ENCODE measurements at regions not wholly inside any gene's neighbourhood (a gene's known extent, or its start where the extent isn't known, plus 50 kb on each side); places are given as distances from the start of the nearest gene placed in this dataset.

DNA sequence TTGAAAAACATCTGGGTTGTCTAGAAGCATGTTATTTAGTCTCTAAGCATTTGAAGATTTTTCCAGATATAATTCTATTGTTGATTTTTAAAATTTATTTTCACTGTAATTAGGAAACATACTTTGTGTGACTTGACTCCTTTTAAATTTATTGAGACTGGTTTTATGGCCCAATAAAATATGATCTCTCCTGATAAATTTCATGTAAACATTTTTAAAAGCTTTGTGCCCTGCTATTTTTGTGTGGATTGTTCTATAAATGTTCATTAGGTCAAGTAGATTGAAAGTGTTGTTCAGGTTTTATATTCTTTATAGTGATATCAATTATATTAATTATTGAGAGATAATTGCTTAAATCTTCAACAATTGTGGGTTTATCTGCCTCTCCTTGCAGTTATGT is 105.4 kb downstream of the RFX6 start:
- no peaks in the 10 kb centered on the region for H3K4me1 ChIP-seq
- H3K27me3 ChIP-seq (replicated peaks in 1 of 7) = no peaks in the 10 kb centered on the region
- H3K4me3 ChIP-seq = no peak overlapping the region
- intact Hi-C loops (cut with DNase I; ENCODE audit: low total_unique reads) = no loop called here
- peaks cover 0 to 17% (median 11%) of the 10 kb centered on the region in 8 donors for H3K9me3 ChIP-seq
- H3K27ac ChIP-seq = no peak overlapping the region
- no peak for DNase-seq
- no peaks in the 10 kb centered on the region for H3K36me3 ChIP-seq
- TF ChIP-seq POLR2A (IDR thresholded peaks at IDR 0.05) (no peak), POLR2AphosphoS5 (IDR thresholded peaks at IDR 0.05) (no peak)
- TF ChIP-seq, protein P1, sequence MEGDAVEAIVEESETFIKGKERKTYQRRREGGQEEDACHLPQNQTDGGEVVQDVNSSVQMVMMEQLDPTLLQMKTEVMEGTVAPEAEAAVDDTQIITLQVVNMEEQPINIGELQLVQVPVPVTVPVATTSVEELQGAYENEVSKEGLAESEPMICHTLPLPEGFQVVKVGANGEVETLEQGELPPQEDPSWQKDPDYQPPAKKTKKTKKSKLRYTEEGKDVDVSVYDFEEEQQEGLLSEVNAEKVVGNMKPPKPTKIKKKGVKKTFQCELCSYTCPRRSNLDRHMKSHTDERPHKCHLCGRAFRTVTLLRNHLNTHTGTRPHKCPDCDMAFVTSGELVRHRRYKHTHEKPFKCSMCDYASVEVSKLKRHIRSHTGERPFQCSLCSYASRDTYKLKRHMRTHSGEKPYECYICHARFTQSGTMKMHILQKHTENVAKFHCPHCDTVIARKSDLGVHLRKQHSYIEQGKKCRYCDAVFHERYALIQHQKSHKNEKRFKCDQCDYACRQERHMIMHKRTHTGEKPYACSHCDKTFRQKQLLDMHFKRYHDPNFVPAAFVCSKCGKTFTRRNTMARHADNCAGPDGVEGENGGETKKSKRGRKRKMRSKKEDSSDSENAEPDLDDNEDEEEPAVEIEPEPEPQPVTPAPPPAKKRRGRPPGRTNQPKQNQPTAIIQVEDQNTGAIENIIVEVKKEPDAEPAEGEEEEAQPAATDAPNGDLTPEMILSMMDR (IDR thresholded peaks at IDR 0.05 in 8 of 11, conservative IDR thresholded peaks at IDR 0.05 in 3 of 11) = no peak

DNA sequence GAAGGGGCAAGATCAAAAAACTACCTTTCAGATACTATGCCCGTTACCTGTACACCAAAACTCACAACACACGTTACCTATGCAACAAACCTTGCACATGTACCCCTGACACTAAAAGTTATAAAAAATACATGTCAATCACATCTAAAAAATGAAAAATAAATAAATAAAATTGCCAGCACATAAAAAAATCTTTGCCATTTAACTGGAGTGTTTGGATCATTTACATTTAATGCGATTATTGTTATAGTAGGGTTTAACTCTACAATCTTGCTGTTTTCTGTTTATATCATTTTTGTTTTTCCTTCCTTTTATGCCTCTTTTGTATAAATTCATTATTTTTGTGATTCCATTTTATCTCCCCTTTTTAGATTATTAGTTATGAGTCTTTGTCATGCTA is 106.3 kb downstream of the RFX6 start:
- intact Hi-C loops (cut with DNase I; ENCODE audit: low total_unique reads) = no loop called here
- 89 to 96% (median 92%) methylated on average over 3 of the region's 3 CpGs for WGBS, 5 donors
- DNase-seq = no peak
- Histone ChIP-seq H3K4me3 (no peak overlapping the region), H3K27me3 (replicated peaks in 1 of 7) (no peaks in the 10 kb centered on the region), H3K4me1 (no peaks in the 10 kb centered on the region), H3K9me3 (peaks cover 0 to 17% (median 11%) of the 10 kb centered on the region in 8 donors), H3K36me3 (no peaks in the 10 kb centered on the region), H3K27ac (no peak overlapping the region)
- TF ChIP-seq, protein P1 (IDR thresholded peaks at IDR 0.05 in 8 of 11, conservative IDR thresholded peaks at IDR 0.05 in 3 of 11) = no peak
- TF ChIP-seq POLR2A (IDR thresholded peaks at IDR 0.05) (no peak), POLR2AphosphoS5 (IDR thresholded peaks at IDR 0.05) (no peak)

DNA sequence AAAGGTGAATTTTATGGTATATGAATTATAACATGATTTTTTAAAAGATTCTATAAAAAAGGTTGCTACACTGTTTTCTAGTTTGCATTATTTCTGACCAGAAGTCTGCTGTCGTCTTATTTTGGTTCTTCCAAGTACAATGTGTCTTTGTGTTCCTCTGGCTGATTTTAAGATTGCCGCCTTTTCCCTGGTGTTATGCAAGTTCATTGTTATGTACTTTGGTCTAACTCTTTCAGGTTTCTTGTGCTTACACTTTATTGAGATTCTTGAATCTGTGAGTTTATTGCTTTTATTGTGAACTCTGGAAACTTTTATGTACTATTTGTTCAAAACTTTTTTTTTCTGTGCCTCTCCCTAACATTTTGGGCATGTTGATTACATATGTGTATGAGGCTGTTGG is 109.8 kb downstream of the RFX6 start:
- H3K27ac ChIP-seq = no peak overlapping the region
- no peak for TF ChIP-seq POLR2A (IDR thresholded peaks at IDR 0.05)
- TF ChIP-seq POLR2AphosphoS5 (IDR thresholded peaks at IDR 0.05) = no peak
- TF ChIP-seq, protein P1 (IDR thresholded peaks at IDR 0.05 in 8 of 11, conservative IDR thresholded peaks at IDR 0.05 in 3 of 11) = no peak
- intact Hi-C loops (cut with DNase I; ENCODE audit: low total_unique reads) = no loop called here
- no peaks in the 10 kb centered on the region for H3K27me3 ChIP-seq (replicated peaks in 1 of 7)
- no peaks in the 10 kb centered on the region for H3K36me3 ChIP-seq
- no peak for DNase-seq
- peaks cover 0 to 17% (median 11%) of the 10 kb centered on the region in 8 donors for H3K9me3 ChIP-seq
- no peak overlapping the region for H3K4me3 ChIP-seq
- WGBS, 5 donors = 82 to 89% (median 85%) methylated on average over 2 of the region's 2 CpGs
- no peaks in the 10 kb centered on the region for H3K4me1 ChIP-seq

DNA sequence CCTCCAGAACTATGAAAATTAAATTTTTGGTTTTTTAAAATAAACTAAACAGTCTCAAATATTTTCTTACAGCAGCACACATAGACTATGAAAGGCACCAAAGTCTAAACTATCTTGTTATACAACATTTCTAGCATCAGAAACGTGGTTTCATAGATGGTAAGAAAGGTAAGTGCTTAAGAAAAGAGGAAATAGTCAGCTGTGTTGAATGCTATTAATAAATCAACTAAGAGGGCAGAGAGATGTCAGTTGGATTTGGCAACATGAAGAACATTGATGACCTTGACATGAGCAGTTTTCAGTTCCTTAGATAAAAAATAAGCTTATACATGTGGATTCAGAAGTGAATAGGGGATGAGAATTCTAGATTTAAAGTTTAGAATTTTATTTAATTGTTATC is 113.6 kb downstream of the RFX6 start:
- TF ChIP-seq POLR2A (IDR thresholded peaks at IDR 0.05) (no peak), POLR2AphosphoS5 (IDR thresholded peaks at IDR 0.05) (no peak)
- TF ChIP-seq, protein P1 (IDR thresholded peaks at IDR 0.05 in 8 of 11, conservative IDR thresholded peaks at IDR 0.05 in 3 of 11) = no peak
- no peaks in the 10 kb centered on the region for H3K4me1 ChIP-seq
- no peaks in the 10 kb centered on the region for H3K27me3 ChIP-seq (replicated peaks in 1 of 7)
- H3K4me3 ChIP-seq = no peak overlapping the region
- no peaks in the 10 kb centered on the region for H3K9me3 ChIP-seq
- no peaks in the 10 kb centered on the region for H3K36me3 ChIP-seq
- intact Hi-C loops (cut with DNase I; ENCODE audit: low total_unique reads) = no loop called here
- 10 to 29% (median 14%) methylated on average over 1 of the region's 1 CpG for WGBS, 5 donors
- no peak overlapping the region for H3K27ac ChIP-seq
- DNase-seq = no peak
